Endothelial cell of umbilical vein (primary cell): ENCODE measurements at regions not wholly inside any gene's neighbourhood (a gene's known extent, or its start where the extent isn't known, plus 50 kb on each side); places are given as distances from the start of the nearest gene placed in this dataset.

ENCODE experiments used
- BruUV-seq: library from RNA; stranded (reverse); fragments of 400-500 nt; replicated peaks from 2 replicates; lab custom pipeline; 2021; lab: Mats Ljungman, UMichigan
- CTCF ChIA-PET: fragments of 300-600, 350-600 bp; sonication (Branson Sonifier 250); formaldehyde crosslinking; loops from one replicate; lab custom pipeline; 2021; ENCODE audit warnings: antibody characterized with exemption, inconsistent platforms; lab: Charles Lee
- POLR2A ChIA-PET: fragments of 300-600, 350-600 bp; sonication (Branson Sonifier 250); formaldehyde crosslinking; loops from one replicate; lab custom pipeline; 2021; ENCODE audit warnings: antibody characterized with exemption, inconsistent platforms; lab: Charles Lee
- DNase-seq: peaks from one replicate; pipeline ENCODE4 v3.0.0-alpha.2; 2011; ENCODE audit warnings: low read depth, low spot score
- FAIRE-seq: peaks from 2 replicates; lab custom pipeline; 2011; peaks lifted over from hg19 to GRCh38; lab: Jason Lieb, UNC
- H2AFZ ChIP-seq: 2 replicates; pipeline ENCODE4 v1.6.0; 2012; ENCODE audit warnings: low read depth, low read length, control low read depth, inconsistent platforms
- H3K27ac ChIP-seq: 2 replicates; pipeline ENCODE4 v1.5.1; 2011; ENCODE audit warnings: low read depth, mild to moderate bottlenecking, control low read depth, low read length, moderate library complexity; ENCODE audit not compliant: insufficient read depth
- H3K27me3 ChIP-seq, 2 experiments: 2 replicates each; pipeline versions ENCODE4 v1.6.0 to v1.6.1; 2011; ENCODE audit warnings: low read length in 2 of 2, mixed read lengths in 1 of 2; ENCODE audit not compliant: control insufficient read depth in 2 of 2, insufficient read depth in 2 of 2
- H3K36me3 ChIP-seq, 2 experiments: 2 replicates in 1 of 2; 3 replicates in 1 of 2; pipeline ENCODE4 v1.5.1; 2011; ENCODE audit warnings: low read length in 2 of 2, mild to moderate bottlenecking in 1 of 2, moderate library complexity in 1 of 2; ENCODE audit not compliant: control insufficient read depth in 2 of 2, insufficient read depth in 2 of 2; ENCODE audit errors: extremely low read depth in 1 of 2
- H3K4me1 ChIP-seq: 3 replicates; pipeline ENCODE4 v1.5.1; 2011; ENCODE audit warnings: mild to moderate bottlenecking, low read length; ENCODE audit not compliant: control insufficient read depth, insufficient read depth; ENCODE audit errors: extremely low read depth
- H3K4me2 ChIP-seq: 2 replicates; pipeline ENCODE4 v1.6.1; 2011; ENCODE audit warnings: low read length, control low read depth, mixed read lengths; ENCODE audit not compliant: insufficient read depth
- H3K4me3 ChIP-seq, 3 experiments: fragments of 200-600 bp in 1 of 3; sonication (generic), shearing (Covaris generic) in 1 of 3; replicated peaks in 1 of 3; 2 replicates each; pipeline ENCODE4 v1.5.1; 2011 to 2016; ENCODE audit warnings: control low read depth in 3 of 3, low read length in 3 of 3, mild to moderate bottlenecking in 2 of 3, inconsistent platforms in 1 of 3, low read depth in 1 of 3, moderate library complexity in 1 of 3; ENCODE audit not compliant: insufficient read depth in 1 of 3
- H3K79me2 ChIP-seq: 2 replicates; pipeline ENCODE4 v1.6.0; 2012; ENCODE audit warnings: low read length, inconsistent platforms; ENCODE audit not compliant: control insufficient read depth, insufficient read depth
- H3K9ac ChIP-seq: replicated peaks from 2 replicates; pipeline ENCODE3; 2011; ENCODE audit warnings: low read length, control low read depth; ENCODE audit not compliant: insufficient read depth; ENCODE audit errors: extremely low read depth
- H3K9me1 ChIP-seq: replicated peaks from 3 replicates; pipeline ENCODE4 v1.6.0; 2011; ENCODE audit warnings: mild to moderate bottlenecking, low read length; ENCODE audit not compliant: control insufficient read depth, insufficient read depth; ENCODE audit errors: extremely low read depth
- H3K9me3 ChIP-seq: replicated peaks from 2 replicates; pipeline ENCODE4 v1.5.1; 2012; ENCODE audit warnings: low read length, inconsistent platforms; ENCODE audit not compliant: control insufficient read depth, insufficient read depth
- H4K20me1 ChIP-seq: replicated peaks from 2 replicates; pipeline ENCODE3; 2011; ENCODE audit warnings: mild to moderate bottlenecking, low read length; ENCODE audit not compliant: control insufficient read depth, insufficient read depth; ENCODE audit errors: extremely low read depth
- CTCF ChIP-seq, 2 donors: IDR thresholded peaks; 1 replicate in 1 of 2; 2 replicates in 1 of 2; pipeline ENCODE4 v1.5.1; 2011; ENCODE audit warnings: low read length in 2 of 2, mild to moderate bottlenecking in 2 of 2, moderate library complexity in 2 of 2, control low read depth in 1 of 2, inconsistent platforms in 1 of 2, low read depth in 1 of 2; ENCODE audit not compliant: insufficient read depth in 1 of 2; ENCODE audit errors: extremely low read depth in 1 of 2
- EZH2 ChIP-seq: IDR thresholded peaks from 2 replicates; pipeline ENCODE4 v1.6.1; 2012; ENCODE audit warnings: borderline replicate concordance, low read depth, mild to moderate bottlenecking, moderate library complexity, low read length, inconsistent platforms; ENCODE audit not compliant: severe bottlenecking
- FOS ChIP-seq: IDR thresholded peaks from 2 replicates; pipeline ENCODE4 v1.6.1; 2011; ENCODE audit warnings: mild to moderate bottlenecking, low read length, moderate library complexity, borderline replicate concordance; ENCODE audit not compliant: insufficient read depth
- GATA2 ChIP-seq: IDR thresholded peaks from 2 replicates; pipeline ENCODE4 v1.7.0; 2011; ENCODE audit warnings: low read depth, mild to moderate bottlenecking, moderate library complexity, mixed read lengths, low read length; ENCODE audit not compliant: insufficient read length, insufficient read depth
- JUN ChIP-seq: IDR thresholded peaks from 2 replicates; pipeline ENCODE4 v1.6.1; 2011; ENCODE audit warnings: borderline replicate concordance, low read depth; ENCODE audit not compliant: insufficient read length, insufficient read depth
- MAX ChIP-seq: IDR thresholded peaks from 2 replicates; pipeline ENCODE4 v1.6.1; 2011; ENCODE audit not compliant: insufficient read depth, insufficient read length
- MYC ChIP-seq: IDR thresholded peaks from one replicate; pipeline ENCODE4 v1.6.1; 2011; ENCODE audit warnings: mild to moderate bottlenecking, low read depth, low read length
- POLR2A ChIP-seq: IDR thresholded peaks from 2 replicates; pipeline ENCODE4 v1.6.1; 2012; ENCODE audit warnings: low read depth, mild to moderate bottlenecking, control low read depth, low read length
- POLR2AphosphoS5 ChIP-seq: IDR thresholded peaks from 2 replicates; pipeline ENCODE4 v1.6.1; 2012; ENCODE audit warnings: low read depth, mild to moderate bottlenecking, control low read depth, low read length, moderate library complexity; ENCODE audit not compliant: insufficient read depth
- dilution Hi-C: fragments of 300-500 bp; cut with MboI; formaldehyde crosslinking; loops from one replicate; pipeline ENCODE4 v1.15.0; 2019; ENCODE audit warnings: low sequenced_read_pairs; ENCODE audit not compliant: extremely low pct_ligation_motif_present
- intact Hi-C: fragments of 100-400 bp; cut with micrococcal nuclease; formaldehyde crosslinking; loops from one replicate; pipeline ENCODE4 v1.10.0; 2022

- Histone ChIP-seq H3K36me3 (no peaks in the 10 kb centered on the region), H3K27ac (no peak overlapping the region), H3K9me3 (no peaks in the 10 kb centered on the region), H3K27me3 (no peaks in the 10 kb centered on the region), H3K9ac (no peak overlapping the region), H3K79me2 (no peaks in the 10 kb centered on the region), H3K4me3 (no peak overlapping the region), H4K20me1 (no peaks in the 10 kb centered on the region), H3K9me1 (no peaks in the 10 kb centered on the region), H3K4me2 (no peak overlapping the region), H2AFZ (no peak overlapping the region), H3K4me1 (peaks cover 11% of the 10 kb centered on the region)
- FAIRE-seq, result no peak
- no TSS peak for BruUV-seq
- POLR2A ChIA-PET, result no interaction called here
- intact Hi-C loops, result no loop called here
- dilution Hi-C loops, result no loop called here
- no peak for DNase-seq
- TF ChIP-seq POLR2A (no peak), JUN (no peak), POLR2AphosphoS5 (no peak), MAX (no peak), FOS (no peak), GATA2 (no peak), MYC (no peak), CTCF (IDR thresholded peaks at IDR 0.05; ENCODE audit: extremely low read depth in 1 of 2, insufficient read depth in 1 of 2, low read depth in 1 of 2, low read length in 2 of 2) (no peak), EZH2 (no peak)
- CTCF ChIA-PET, result no interaction called here
These were observed 535.7 kb downstream of the PPP4R3C start for GRCh38 chrX:26927419-26927818.
